Ishikawa (cell line): ENCODE measurements at regions not wholly inside any gene's neighbourhood (a gene's known extent, or its start where the extent isn't known, plus 50 kb on each side); places are given as distances from the start of the nearest gene placed in this dataset.

ENCODE experiments used
- RAD21 ChIP-seq: IDR thresholded peaks from 2 replicates; pipeline ENCODE4 v1.6.1; 2012; ENCODE audit warnings: low read depth
- TAF1 ChIP-seq: IDR thresholded peaks from 2 replicates; pipeline ENCODE4 v1.6.1; 2012; ENCODE audit warnings: low read depth, mild to moderate bottlenecking
- ZBTB7A ChIP-seq: IDR thresholded peaks from 2 replicates; pipeline ENCODE4 v1.6.1; 2012; ENCODE audit warnings: low read depth
- TF ChIP-seq, protein P1 (sequence below): IDR thresholded peaks from 2 replicates; pipeline ENCODE4 v1.6.1; 2012; ENCODE audit warnings: low read depth, mild to moderate bottlenecking

DNA sequence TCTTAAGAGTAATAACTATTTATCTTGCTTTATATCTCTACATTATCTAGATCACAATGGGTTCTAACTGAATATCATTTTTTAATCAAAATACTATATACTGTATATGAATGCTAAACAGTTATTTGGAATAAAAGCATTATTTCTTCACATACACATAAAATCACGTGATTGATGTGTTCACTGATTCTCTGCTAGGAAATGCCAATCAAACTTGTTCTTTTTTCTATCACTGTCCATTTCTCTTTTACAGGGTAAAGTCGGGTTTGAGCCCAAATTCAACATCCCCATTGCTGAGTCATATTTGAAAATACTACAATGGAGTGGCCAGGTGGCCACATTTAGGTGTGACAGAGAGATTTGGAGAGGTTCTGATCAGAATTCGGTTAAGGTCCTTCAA is 1114.0 kb upstream of the PIK3C3 start:
- TF ChIP-seq, protein P1, sequence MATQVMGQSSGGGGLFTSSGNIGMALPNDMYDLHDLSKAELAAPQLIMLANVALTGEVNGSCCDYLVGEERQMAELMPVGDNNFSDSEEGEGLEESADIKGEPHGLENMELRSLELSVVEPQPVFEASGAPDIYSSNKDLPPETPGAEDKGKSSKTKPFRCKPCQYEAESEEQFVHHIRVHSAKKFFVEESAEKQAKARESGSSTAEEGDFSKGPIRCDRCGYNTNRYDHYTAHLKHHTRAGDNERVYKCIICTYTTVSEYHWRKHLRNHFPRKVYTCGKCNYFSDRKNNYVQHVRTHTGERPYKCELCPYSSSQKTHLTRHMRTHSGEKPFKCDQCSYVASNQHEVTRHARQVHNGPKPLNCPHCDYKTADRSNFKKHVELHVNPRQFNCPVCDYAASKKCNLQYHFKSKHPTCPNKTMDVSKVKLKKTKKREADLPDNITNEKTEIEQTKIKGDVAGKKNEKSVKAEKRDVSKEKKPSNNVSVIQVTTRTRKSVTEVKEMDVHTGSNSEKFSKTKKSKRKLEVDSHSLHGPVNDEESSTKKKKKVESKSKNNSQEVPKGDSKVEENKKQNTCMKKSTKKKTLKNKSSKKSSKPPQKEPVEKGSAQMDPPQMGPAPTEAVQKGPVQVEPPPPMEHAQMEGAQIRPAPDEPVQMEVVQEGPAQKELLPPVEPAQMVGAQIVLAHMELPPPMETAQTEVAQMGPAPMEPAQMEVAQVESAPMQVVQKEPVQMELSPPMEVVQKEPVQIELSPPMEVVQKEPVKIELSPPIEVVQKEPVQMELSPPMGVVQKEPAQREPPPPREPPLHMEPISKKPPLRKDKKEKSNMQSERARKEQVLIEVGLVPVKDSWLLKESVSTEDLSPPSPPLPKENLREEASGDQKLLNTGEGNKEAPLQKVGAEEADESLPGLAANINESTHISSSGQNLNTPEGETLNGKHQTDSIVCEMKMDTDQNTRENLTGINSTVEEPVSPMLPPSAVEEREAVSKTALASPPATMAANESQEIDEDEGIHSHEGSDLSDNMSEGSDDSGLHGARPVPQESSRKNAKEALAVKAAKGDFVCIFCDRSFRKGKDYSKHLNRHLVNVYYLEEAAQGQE = no peak
- TF ChIP-seq RAD21 = no peak
- no peak for TF ChIP-seq TAF1
- no peak for TF ChIP-seq ZBTB7A
